ENCODE measurements at regions not wholly inside any gene's neighbourhood (a gene's known extent, or its start where the extent isn't known, plus 50 kb on each side); places are given as distances from the start of the nearest gene placed in this dataset.

- Histone ChIP-seq H3K4me3 (ENCODE audit: severe bottlenecking) (no peak overlapping the region), H3K4me1 (ENCODE audit: insufficient read depth, poor library complexity, severe bottlenecking) (no peaks in the 10 kb centered on the region), H3K27ac (ENCODE audit: poor library complexity, severe bottlenecking) (no peak overlapping the region), H3K36me3 (ENCODE audit: low read depth) (no peaks in the 10 kb centered on the region), H3K9me3 (ENCODE audit: severe bottlenecking) (no peaks in the 10 kb centered on the region), H3K27me3 (ENCODE audit: insufficient read depth, poor library complexity, severe bottlenecking) (no peaks in the 10 kb centered on the region)
- TF ChIP-seq CTCF (IDR thresholded peaks at IDR 0.05; ENCODE audit: poor library complexity, severe bottlenecking) = no peak
- ATAC-seq (ENCODE audit: low read depth) = peak; percentile 50
- peak; percentile 57 for DNase-seq (ENCODE audit: low spot score)
Observed at GRCh38 chr10:131655101-131655849, 245.5 kb upstream of the PPP2R2D start.

DNA sequence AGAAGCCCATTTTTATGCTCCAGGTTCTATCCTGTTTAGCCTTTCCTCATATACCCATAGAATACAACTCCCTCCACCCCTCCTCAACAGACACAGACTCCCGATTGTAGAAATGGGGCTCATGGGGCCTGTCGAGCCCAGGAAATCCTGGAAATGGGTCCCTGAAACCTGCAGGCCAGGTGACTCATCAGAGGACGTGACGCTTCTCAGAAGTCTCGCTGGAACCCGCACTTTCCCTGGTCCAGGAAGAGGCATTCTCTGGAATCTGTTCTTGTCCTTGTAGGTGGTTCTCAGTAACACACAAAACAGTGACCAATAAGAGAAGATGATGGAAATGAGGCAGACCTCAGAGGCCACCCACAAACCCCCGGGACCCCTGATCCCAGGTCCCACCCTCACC is 244.8 kb upstream of the PPP2R2D start:
- no peaks in the 10 kb centered on the region for H3K4me1 ChIP-seq (ENCODE audit: insufficient read depth, poor library complexity, severe bottlenecking)
- no peaks in the 10 kb centered on the region for H3K9me3 ChIP-seq (ENCODE audit: severe bottlenecking)
- H3K27me3 ChIP-seq (ENCODE audit: insufficient read depth, poor library complexity, severe bottlenecking) = no peaks in the 10 kb centered on the region
- H3K36me3 ChIP-seq (ENCODE audit: low read depth) = no peaks in the 10 kb centered on the region
- no peak for DNase-seq (ENCODE audit: low spot score)
- no peak for ATAC-seq (ENCODE audit: low read depth)
- no peak overlapping the region for H3K4me3 ChIP-seq (ENCODE audit: severe bottlenecking)
- no peak for TF ChIP-seq CTCF (IDR thresholded peaks at IDR 0.05; ENCODE audit: poor library complexity, severe bottlenecking)
- no peak overlapping the region for H3K27ac ChIP-seq (ENCODE audit: poor library complexity, severe bottlenecking)

DNA sequence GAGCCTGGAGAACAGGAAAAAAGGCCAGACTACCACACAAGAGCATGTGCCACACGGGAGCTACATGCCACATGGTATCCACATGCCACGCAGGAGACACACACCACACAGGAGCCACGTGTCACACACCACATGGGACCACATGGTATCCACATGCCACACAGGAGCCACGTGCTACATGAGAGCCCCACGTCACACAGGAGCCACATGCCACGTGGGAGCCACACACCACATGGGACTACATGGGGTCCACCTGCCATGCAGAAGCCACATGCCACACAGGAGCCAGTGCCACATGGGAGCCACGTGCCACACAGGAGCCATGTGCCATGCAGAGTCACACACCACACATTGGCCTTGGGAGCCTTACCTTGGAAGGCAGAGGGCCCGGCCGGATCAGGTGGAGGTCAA is 244.4 kb upstream of the PPP2R2D start:
- peak; percentile 29 for DNase-seq (ENCODE audit: low spot score)
- no peak for TF ChIP-seq CTCF (IDR thresholded peaks at IDR 0.05; ENCODE audit: poor library complexity, severe bottlenecking)
- Histone ChIP-seq H3K4me1 (ENCODE audit: insufficient read depth, poor library complexity, severe bottlenecking) (no peaks in the 10 kb centered on the region), H3K9me3 (ENCODE audit: severe bottlenecking) (no peaks in the 10 kb centered on the region), H3K4me3 (ENCODE audit: severe bottlenecking) (no peak overlapping the region), H3K27ac (ENCODE audit: poor library complexity, severe bottlenecking) (no peak overlapping the region), H3K27me3 (ENCODE audit: insufficient read depth, poor library complexity, severe bottlenecking) (no peaks in the 10 kb centered on the region), H3K36me3 (ENCODE audit: low read depth) (no peaks in the 10 kb centered on the region)
- no peak for ATAC-seq (ENCODE audit: low read depth)

DNA sequence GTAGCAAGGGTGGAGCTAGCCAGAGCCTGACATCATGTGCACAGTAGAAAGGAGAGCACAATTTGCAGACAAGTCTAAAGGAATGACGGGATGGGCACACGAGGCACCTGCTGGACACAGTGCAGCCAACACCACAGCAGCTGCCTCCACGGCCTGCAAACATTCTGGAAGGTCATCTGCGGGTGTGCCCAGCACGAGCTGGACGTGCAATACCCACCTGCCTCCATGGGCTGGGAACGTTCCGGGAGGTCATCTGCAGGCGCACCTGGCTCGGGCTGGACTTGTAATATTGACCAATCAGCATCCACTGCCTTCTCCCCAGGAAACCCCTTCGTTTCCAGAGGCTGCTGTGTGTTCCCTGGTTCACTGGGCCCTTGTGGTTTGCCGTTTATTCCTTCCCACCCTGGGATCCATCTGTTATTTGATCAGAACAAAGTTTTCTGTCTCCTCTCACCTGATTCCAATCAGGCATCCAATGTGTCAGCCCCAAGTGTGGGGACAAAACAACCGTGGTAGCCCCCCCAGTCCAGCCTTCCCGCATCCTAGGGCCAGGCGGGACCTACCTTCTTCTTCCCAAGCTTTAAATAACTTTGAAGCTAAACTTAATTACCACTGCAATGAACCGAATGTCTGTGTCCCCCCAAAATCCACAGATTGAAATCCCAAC is 243.4 kb upstream of the PPP2R2D start:
- Histone ChIP-seq H3K4me3 (ENCODE audit: severe bottlenecking) (no peak overlapping the region), H3K4me1 (ENCODE audit: insufficient read depth, poor library complexity, severe bottlenecking) (no peaks in the 10 kb centered on the region), H3K27ac (ENCODE audit: poor library complexity, severe bottlenecking) (no peak overlapping the region), H3K27me3 (ENCODE audit: insufficient read depth, poor library complexity, severe bottlenecking) (no peaks in the 10 kb centered on the region), H3K36me3 (ENCODE audit: low read depth) (no peaks in the 10 kb centered on the region), H3K9me3 (ENCODE audit: severe bottlenecking) (no peaks in the 10 kb centered on the region)
- ATAC-seq (ENCODE audit: low read depth) = no peak
- TF ChIP-seq CTCF (IDR thresholded peaks at IDR 0.05; ENCODE audit: poor library complexity, severe bottlenecking) = no peak
- DNase-seq (ENCODE audit: low spot score) = no peak

GRCh38 chr10:131657985-131658330 is 242.8 kb upstream of the PPP2R2D start:
- ATAC-seq (ENCODE audit: low read depth) = no peak
- Histone ChIP-seq H3K9me3 (ENCODE audit: severe bottlenecking) (no peaks in the 10 kb centered on the region), H3K4me1 (ENCODE audit: insufficient read depth, poor library complexity, severe bottlenecking) (no peaks in the 10 kb centered on the region), H3K27me3 (ENCODE audit: insufficient read depth, poor library complexity, severe bottlenecking) (no peaks in the 10 kb centered on the region), H3K36me3 (ENCODE audit: low read depth) (no peaks in the 10 kb centered on the region), H3K4me3 (ENCODE audit: severe bottlenecking) (no peak overlapping the region), H3K27ac (ENCODE audit: poor library complexity, severe bottlenecking) (no peak overlapping the region)
- DNase-seq (ENCODE audit: low spot score) = peak; percentile 24
- TF ChIP-seq CTCF (IDR thresholded peaks at IDR 0.05; ENCODE audit: poor library complexity, severe bottlenecking) = no peak
